GM23248 (cell line): ENCODE measurements at regions not wholly inside any gene's neighbourhood (a gene's known extent, or its start where the extent isn't known, plus 50 kb on each side); places are given as distances from the start of the nearest gene placed in this dataset.

Source experiments
- DNase-seq: peaks from one replicate; pipeline ENCODE4 v3.0.0-alpha.2; 2015
- H2AFZ ChIP-seq: fragments of 200-600 bp; sonication (generic); 2 replicates; pipeline ENCODE4 v1.6.1; 2016; ENCODE audit warnings: antibody characterized with exemption
- H3F3A ChIP-seq: fragments of 200-600 bp; sonication (generic); 2 replicates; pipeline ENCODE4 v1.6.1; 2016; ENCODE audit warnings: mild to moderate bottlenecking, antibody characterized with exemption, mixed run types; ENCODE audit not compliant: insufficient read depth
- H3K27ac ChIP-seq: fragments of 200-600 bp; sonication (generic); 2 replicates; pipeline ENCODE4 v1.5.1; 2016; ENCODE audit warnings: mild to moderate bottlenecking
- H3K27me3 ChIP-seq: fragments of 200-600 bp; sonication (generic); replicated peaks from 2 replicates; pipeline ENCODE4 v1.6.1; 2016; ENCODE audit warnings: mild to moderate bottlenecking; ENCODE audit not compliant: insufficient read depth
- H3K36me3 ChIP-seq: fragments of 200-600 bp; sonication (generic); 2 replicates; pipeline ENCODE4 v1.6.1; 2016; ENCODE audit warnings: low read depth, mild to moderate bottlenecking
- H3K4me1 ChIP-seq: fragments of 200-600 bp; sonication (generic); 2 replicates; pipeline ENCODE4 v1.6.1; 2016; ENCODE audit warnings: mild to moderate bottlenecking; ENCODE audit not compliant: insufficient read depth
- H3K4me2 ChIP-seq: fragments of 200-600 bp; sonication (generic); one replicate; pipeline ENCODE4 v1.6.1; 2016; ENCODE audit warnings: mild to moderate bottlenecking; ENCODE audit not compliant: unreplicated experiment
- H3K4me3 ChIP-seq: fragments of 200-600 bp; sonication (generic); 2 replicates; pipeline ENCODE4 v1.5.1; 2016; ENCODE audit warnings: mild to moderate bottlenecking
- H3K79me2 ChIP-seq: fragments of 200-600 bp; sonication (generic); 2 replicates; pipeline ENCODE4 v1.6.1; 2016; ENCODE audit warnings: mild to moderate bottlenecking; ENCODE audit not compliant: insufficient read depth
- H3K9ac ChIP-seq: fragments of 200-600 bp; sonication (generic); 2 replicates; pipeline ENCODE4 v1.6.1; 2016; ENCODE audit warnings: mild to moderate bottlenecking
- H3K9me2 ChIP-seq: fragments of 200-600 bp; sonication (generic); 2 replicates; pipeline ENCODE4 v1.6.1; 2016; ENCODE audit warnings: mixed run types, mild to moderate bottlenecking, moderate library complexity; ENCODE audit not compliant: insufficient read depth
- H3K9me3 ChIP-seq: fragments of 200-600 bp; sonication (generic); one replicate; pipeline ENCODE4 v1.6.1; 2017; ENCODE audit warnings: low read depth
- H4K20me1 ChIP-seq: fragments of 200-600 bp; sonication (generic); 2 replicates; pipeline ENCODE4 v1.6.0; 2016; ENCODE audit not compliant: insufficient read depth
- EZH2 ChIP-seq: fragments of 200-600 bp; sonication (generic); IDR thresholded peaks from 2 replicates; pipeline ENCODE4 v1.6.1; 2018; ENCODE audit warnings: antibody characterized with exemption, mild to moderate bottlenecking; ENCODE audit not compliant: insufficient read depth, poor library complexity, severe bottlenecking
- EZH2phosphoT487 ChIP-seq: fragments of 200-600 bp; sonication (generic); IDR thresholded peaks from 2 replicates; pipeline ENCODE4 v1.6.1; 2018; ENCODE audit warnings: antibody characterized with exemption, moderate library complexity, mild to moderate bottlenecking, low read depth; ENCODE audit not compliant: insufficient read depth
- WGBS, 2 experiments: methylation state at CpG; one replicate each; pipeline ENCODE4 v1.1.6; 2015 to 2017; ENCODE audit warnings: low lambda C conversion rate in 2 of 2, low coverage in 1 of 2; ENCODE audit errors: missing lambda C conversion rate in 2 of 2; 5-methylcytosine and 5-hydroxymethylcytosine counted together
- in situ Hi-C: fragments of 300-500 bp; cut with MboI; formaldehyde crosslinking; loops from 2 replicates; pipeline ENCODE4 v1.15.0; 2020

DNA sequence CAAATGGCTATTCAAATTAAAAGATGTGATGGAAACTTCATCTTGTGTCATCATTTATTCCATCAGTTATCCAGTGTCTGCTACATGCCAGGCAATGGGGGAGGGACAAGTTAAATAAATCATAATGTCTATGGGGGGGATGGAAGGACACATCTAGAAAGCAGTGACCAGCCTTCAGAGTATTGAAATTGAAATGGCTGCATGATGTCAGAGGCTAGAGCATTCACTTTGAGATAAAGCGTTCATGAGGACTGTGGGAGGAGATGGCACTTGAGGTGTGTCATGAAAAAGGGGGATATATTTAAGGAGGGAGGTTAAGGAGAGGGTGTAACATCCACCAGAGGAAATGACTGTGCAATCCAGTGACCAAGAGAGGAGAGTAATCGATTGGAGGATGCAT is 50.6 kb downstream of the SLIT2 start:
- H3K9ac ChIP-seq = no peak overlapping the region
- H3K27ac ChIP-seq = no peak overlapping the region
- H3F3A ChIP-seq = peaks cover 13% of the 10 kb centered on the region; the same call in 1 of the 2 replicates
- H3K4me1 ChIP-seq = peaks cover 26% of the 10 kb centered on the region
- WGBS, 2 experiments = 96 to 97% methylated on average over 2 of the region's 2 CpGs
- no peaks in the 10 kb centered on the region for H3K9me3 ChIP-seq
- H3K4me2 ChIP-seq = no peak overlapping the region
- no peak overlapping the region for H3K4me3 ChIP-seq
- no peak overlapping the region for H2AFZ ChIP-seq
- TF ChIP-seq EZH2phosphoT487 (no peak), EZH2 (no peak)
- H3K9me2 ChIP-seq = no peaks in the 10 kb centered on the region
- no peaks in the 10 kb centered on the region for H3K27me3 ChIP-seq
- no peaks in the 10 kb centered on the region for H4K20me1 ChIP-seq
- DNase-seq = no peak
- in situ Hi-C loops = loop anchor here (25.0 kb wide), 1 partner anchor 385 kb away; no protein-coding TSS in a partner anchor
- H3K36me3 ChIP-seq = no peaks in the 10 kb centered on the region
- H3K79me2 ChIP-seq = peaks cover 87% of the 10 kb centered on the region

DNA sequence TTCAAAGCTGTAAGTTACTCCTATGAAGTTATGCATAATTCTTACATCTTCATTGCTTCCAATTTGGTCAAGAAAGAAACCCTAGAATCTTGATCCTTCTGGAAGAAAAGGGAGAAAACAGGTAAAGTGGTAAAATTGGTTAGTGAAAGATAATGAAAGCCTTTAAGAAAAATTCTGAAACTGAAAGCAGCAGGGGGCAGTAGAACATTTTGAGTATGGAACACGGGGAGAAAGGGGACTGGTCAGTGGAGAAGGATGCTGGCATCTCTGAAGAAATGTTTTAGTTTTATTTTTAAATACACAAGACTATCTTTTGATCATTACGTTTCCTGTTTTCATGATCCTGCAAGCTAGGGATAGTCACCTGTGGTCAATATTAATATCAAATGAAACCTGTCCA is 54.3 kb downstream of the SLIT2 start:
- no peaks in the 10 kb centered on the region for H3K36me3 ChIP-seq
- H3K79me2 ChIP-seq = peaks cover 85% of the 10 kb centered on the region
- no peak overlapping the region for H3K9ac ChIP-seq
- TF ChIP-seq EZH2 = no peak
- no peak for TF ChIP-seq EZH2phosphoT487
- H3K9me3 ChIP-seq = no peaks in the 10 kb centered on the region
- in situ Hi-C loops = loop anchor here (25.0 kb wide), 1 partner anchor 381 kb away; no protein-coding TSS in a partner anchor
- 0 out of 2 replicates have a peak, but pooled peaks cover 5% of the 10 kb centered on the region for H3K4me1 ChIP-seq
- H3K4me3 ChIP-seq = no peak overlapping the region
- no peak overlapping the region for H3K4me2 ChIP-seq
- no peaks in the 10 kb centered on the region for H4K20me1 ChIP-seq
- no peaks in the 10 kb centered on the region for H3K27me3 ChIP-seq
- H2AFZ ChIP-seq = no peak overlapping the region
- no peak overlapping the region for H3K27ac ChIP-seq
- no peaks in the 10 kb centered on the region; the same call in 1 of the 2 replicates for H3F3A ChIP-seq
- H3K9me2 ChIP-seq = no peaks in the 10 kb centered on the region
- DNase-seq = peak; percentile 52
- 63 to 76% methylated on average over 2 of the region's 2 CpGs for WGBS, 2 experiments

DNA sequence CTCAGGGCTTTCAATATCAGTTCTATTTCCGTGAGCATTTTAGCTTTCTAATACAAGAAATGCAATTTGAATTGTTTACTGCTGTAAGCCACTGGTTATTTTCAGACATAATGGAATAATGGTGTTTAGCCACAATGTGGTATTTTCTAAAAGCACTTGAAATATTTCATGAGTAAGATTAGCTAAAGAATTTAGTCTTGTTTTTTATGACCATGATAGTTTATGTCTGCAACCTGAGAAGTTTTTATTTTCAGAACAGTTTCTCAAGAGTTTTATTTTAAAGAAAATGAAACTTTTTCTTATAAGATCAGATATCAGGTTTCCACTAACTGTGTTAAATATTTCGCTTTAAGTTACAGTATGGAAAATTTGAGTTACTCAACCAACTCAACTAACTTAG is 60.2 kb downstream of the SLIT2 start:
- peaks cover 12% of the 10 kb centered on the region for H3K4me1 ChIP-seq
- H3K9me2 ChIP-seq = no peaks in the 10 kb centered on the region
- no peaks in the 10 kb centered on the region for H3K27me3 ChIP-seq
- in situ Hi-C loops = loop anchor here (25.0 kb wide), 1 partner anchor 375 kb away; no protein-coding TSS in a partner anchor
- no peaks in the 10 kb centered on the region for H3K9me3 ChIP-seq
- H3K4me3 ChIP-seq = no peak overlapping the region
- H3K79me2 ChIP-seq = peaks cover 96% of the 10 kb centered on the region
- WGBS, 2 experiments = 94 to 95% methylated on average over 2 of the region's 2 CpGs
- no peaks in the 10 kb centered on the region for H4K20me1 ChIP-seq
- no peak overlapping the region for H3K27ac ChIP-seq
- no peak overlapping the region for H3K9ac ChIP-seq
- H3K36me3 ChIP-seq = no peaks in the 10 kb centered on the region
- peaks cover 20% of the 10 kb centered on the region; the same call in 1 of the 2 replicates for H3F3A ChIP-seq
- TF ChIP-seq EZH2 (no peak), EZH2phosphoT487 (no peak)
- H3K4me2 ChIP-seq = no peak overlapping the region
- DNase-seq = peak; percentile 29
- no peak overlapping the region for H2AFZ ChIP-seq

DNA sequence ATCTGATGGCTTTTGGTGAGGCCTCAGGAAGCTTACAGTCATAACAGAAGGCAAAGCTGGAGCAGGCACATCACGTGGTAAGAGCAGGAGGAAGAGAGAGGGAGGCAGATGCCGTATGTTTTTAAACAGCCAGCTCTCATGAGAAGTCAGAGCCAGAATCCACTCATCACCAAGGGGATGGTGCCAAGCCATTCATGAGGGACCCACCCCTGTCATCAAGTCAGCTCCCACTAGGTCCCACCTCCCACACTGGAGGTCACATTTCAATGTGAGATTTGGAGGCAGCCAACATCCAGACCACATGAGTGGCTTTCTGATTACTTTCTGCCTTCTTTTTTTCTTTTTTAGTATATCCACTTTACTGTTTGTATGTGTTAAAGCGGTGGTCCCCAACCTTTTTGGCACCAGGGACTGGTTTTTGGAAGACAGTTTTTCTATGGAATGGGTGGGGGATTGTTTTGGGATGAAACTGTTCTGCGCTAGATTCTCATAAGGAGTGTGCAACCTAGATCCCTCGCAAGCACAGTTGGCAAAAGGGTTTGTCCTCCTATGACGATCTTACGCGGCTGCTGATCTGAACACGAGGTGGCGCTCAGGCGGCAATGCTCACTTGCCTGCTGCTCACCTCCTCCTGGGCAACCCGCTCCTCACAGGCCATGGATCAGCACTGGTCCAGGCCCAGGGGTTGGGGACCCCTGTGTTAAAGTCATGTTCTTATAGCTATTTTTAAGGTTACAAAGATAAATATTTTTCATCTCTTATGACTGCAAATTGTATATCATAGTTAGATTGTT is 61.7 kb downstream of the SLIT2 start:
- Histone ChIP-seq H3K79me2 (peaks cover 98% of the 10 kb centered on the region), H3K36me3 (no peaks in the 10 kb centered on the region), H3K27ac (no peak overlapping the region), H3K9ac (no peak overlapping the region), H4K20me1 (no peaks in the 10 kb centered on the region), H3F3A (peaks cover 30% of the 10 kb centered on the region; the same call in 1 of the 2 replicates), H2AFZ (no peak overlapping the region), H3K27me3 (no peaks in the 10 kb centered on the region), H3K4me3 (no peak overlapping the region), H3K4me2 (no peak overlapping the region), H3K4me1 (peaks cover 28% of the 10 kb centered on the region), H3K9me3 (no peaks in the 10 kb centered on the region), H3K9me2 (no peaks in the 10 kb centered on the region)
- no peak for DNase-seq
- in situ Hi-C loops = loop anchor here (25.0 kb wide), 1 partner anchor 374 kb away; no protein-coding TSS in a partner anchor
- 77 to 79% methylated on average over 12 of the region's 12 CpGs for WGBS, 2 experiments
- TF ChIP-seq EZH2phosphoT487 (no peak), EZH2 (no peak)
